Sigmoid colon (tissue), 4 donors: ENCODE measurements at regions not wholly inside any gene's neighbourhood (a gene's known extent, or its start where the extent isn't known, plus 50 kb on each side); places are given as distances from the start of the nearest gene placed in this dataset.

Source experiments
- EP300 ChIP-seq, 4 donors: sonication (generic); formaldehyde crosslinking; IDR thresholded peaks; one replicate each; pipeline ENCODE4 v1.6.1; 2017; ENCODE audit warnings: antibody characterized with exemption in 4 of 4
- POLR2A ChIP-seq, 2 donors: fragments of 450-650 bp; IDR thresholded peaks; one replicate each; pipeline ENCODE4 v1.6.1; 2016; ENCODE audit warnings: antibody characterized with exemption in 2 of 2, mild to moderate bottlenecking in 2 of 2, moderate library complexity in 2 of 2
- POLR2AphosphoS5 ChIP-seq, 4 donors: sonication (generic); formaldehyde crosslinking; IDR thresholded peaks; one replicate each; pipeline ENCODE4 v1.6.1; 2017; ENCODE audit warnings: antibody characterized with exemption in 4 of 4
- TF ChIP-seq, protein P1 (sequence below), 4 experiments: fragments of 450-650 bp in 3 of 4; fragments of 200-600 bp in 1 of 4; IDR thresholded peaks; one replicate each; pipeline ENCODE4 v1.5.1; 2016 to 2019; ENCODE audit warnings: antibody characterized with exemption in 4 of 4, mild to moderate bottlenecking in 3 of 4, moderate library complexity in 2 of 4

DNA sequence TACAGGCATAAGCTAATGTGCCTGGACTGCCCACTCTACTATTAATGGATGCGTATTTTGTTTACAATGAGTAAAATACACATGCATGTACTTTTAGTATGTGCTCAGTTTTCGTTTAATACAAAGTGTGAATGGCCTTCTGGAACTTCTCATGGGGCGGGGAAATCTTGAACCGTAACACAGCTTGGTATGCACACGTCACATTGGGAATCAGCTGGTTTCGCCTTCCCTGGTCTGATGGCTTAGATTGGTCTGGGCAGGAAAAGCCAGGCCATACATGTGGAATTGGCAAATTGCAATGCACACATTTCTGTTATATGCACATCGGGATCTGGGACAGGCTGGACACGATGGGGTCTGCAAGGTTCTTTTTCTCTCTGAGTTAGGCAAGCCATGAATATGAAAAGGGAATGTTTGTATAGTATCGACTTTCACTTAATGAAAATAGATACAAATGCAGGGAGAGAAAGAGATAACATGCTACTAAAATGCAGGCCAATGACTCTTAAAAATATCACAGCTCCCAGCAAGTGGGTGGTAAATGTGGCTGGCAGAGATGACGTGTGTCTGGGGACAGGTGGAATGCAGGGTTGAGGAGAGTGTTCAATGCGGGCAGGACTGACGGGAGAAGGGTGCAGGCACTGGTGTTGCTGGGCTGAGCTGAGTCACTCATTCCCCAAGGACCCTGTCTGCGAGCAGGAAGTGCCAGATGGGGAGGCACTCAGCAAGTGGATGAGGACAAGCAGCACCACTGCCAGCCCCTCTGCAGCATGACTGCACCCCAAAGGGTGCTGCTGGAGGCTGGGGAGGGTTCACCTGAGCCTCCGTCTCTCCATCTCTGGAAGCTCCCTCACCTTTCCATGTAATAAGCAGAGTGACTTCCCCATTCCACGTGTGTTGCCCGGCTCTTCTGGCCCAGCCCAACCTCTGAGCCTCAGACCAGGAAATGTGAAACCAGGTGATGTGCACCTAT lies 204.0 kb upstream of the GPR12 start:
- TF ChIP-seq, protein P1, sequence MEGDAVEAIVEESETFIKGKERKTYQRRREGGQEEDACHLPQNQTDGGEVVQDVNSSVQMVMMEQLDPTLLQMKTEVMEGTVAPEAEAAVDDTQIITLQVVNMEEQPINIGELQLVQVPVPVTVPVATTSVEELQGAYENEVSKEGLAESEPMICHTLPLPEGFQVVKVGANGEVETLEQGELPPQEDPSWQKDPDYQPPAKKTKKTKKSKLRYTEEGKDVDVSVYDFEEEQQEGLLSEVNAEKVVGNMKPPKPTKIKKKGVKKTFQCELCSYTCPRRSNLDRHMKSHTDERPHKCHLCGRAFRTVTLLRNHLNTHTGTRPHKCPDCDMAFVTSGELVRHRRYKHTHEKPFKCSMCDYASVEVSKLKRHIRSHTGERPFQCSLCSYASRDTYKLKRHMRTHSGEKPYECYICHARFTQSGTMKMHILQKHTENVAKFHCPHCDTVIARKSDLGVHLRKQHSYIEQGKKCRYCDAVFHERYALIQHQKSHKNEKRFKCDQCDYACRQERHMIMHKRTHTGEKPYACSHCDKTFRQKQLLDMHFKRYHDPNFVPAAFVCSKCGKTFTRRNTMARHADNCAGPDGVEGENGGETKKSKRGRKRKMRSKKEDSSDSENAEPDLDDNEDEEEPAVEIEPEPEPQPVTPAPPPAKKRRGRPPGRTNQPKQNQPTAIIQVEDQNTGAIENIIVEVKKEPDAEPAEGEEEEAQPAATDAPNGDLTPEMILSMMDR (IDR thresholded peaks at IDR 0.05): no peak
- no peak for TF ChIP-seq POLR2A (IDR thresholded peaks at IDR 0.05)
- no peak for TF ChIP-seq POLR2AphosphoS5 (IDR thresholded peaks at IDR 0.05)
- TF ChIP-seq EP300 (IDR thresholded peaks at IDR 0.05): no peak
